Motor neuron (in vitro differentiated cells): ENCODE measurements at regions not wholly inside any gene's neighbourhood (a gene's known extent, or its start where the extent isn't known, plus 50 kb on each side); places are given as distances from the start of the nearest gene placed in this dataset.

ENCODE experiments used
- ATAC-seq, 8 experiments: fragments of 200-7000 bp; cut with Tn5 transposase; replicated peaks in 6 of 8; 2 replicates each; pipeline ENCODE4 v1.8.0; 2021; ENCODE audit warnings: mild to moderate bottlenecking in 8 of 8, moderate library complexity in 8 of 8
- H3K27ac ChIP-seq, 2 donors: fragments of 250-450 bp; sonication (Bioruptor Pico); 2 replicates each; pipeline ENCODE4 v1.9.0; 2021; ENCODE audit warnings: antibody characterized with exemption in 2 of 2, mild to moderate bottlenecking in 2 of 2, moderate library complexity in 1 of 2
- H3K4me1 ChIP-seq, 2 donors: fragments of 250-450 bp; sonication (Bioruptor Pico); replicated peaks in 1 of 2; 2 replicates each; pipeline ENCODE4 v1.6.1; 2021; ENCODE audit warnings: antibody characterized with exemption in 2 of 2, mild to moderate bottlenecking in 2 of 2, moderate library complexity in 1 of 2
- H3K4me3 ChIP-seq, 5 donors: fragments of 250-450 bp; sonication (Bioruptor Pico); 2 replicates each; pipeline ENCODE4 v1.9.0; 2021; ENCODE audit warnings: antibody characterized with exemption in 5 of 5, mild to moderate bottlenecking in 5 of 5, moderate library complexity in 4 of 5
- WGBS, 10 experiments: fragments of 450-650 bp; shearing (Covaris generic); methylation state at CpG; one replicate each; pipeline ENCODE4 v1.0.0; 2022; 5-methylcytosine and 5-hydroxymethylcytosine counted together
- in situ Hi-C, 9 experiments: fragments of 400-800 bp; cut with MboI; loops; one replicate each; pipeline ENCODE4 v1.15.0; 2021; ENCODE audit warnings: low sequenced_read_pairs in 9 of 9, low pct_unique_long_range_greater_than_20kb in 2 of 9; ENCODE audit not compliant: unreplicated experiment in 9 of 9

DNA sequence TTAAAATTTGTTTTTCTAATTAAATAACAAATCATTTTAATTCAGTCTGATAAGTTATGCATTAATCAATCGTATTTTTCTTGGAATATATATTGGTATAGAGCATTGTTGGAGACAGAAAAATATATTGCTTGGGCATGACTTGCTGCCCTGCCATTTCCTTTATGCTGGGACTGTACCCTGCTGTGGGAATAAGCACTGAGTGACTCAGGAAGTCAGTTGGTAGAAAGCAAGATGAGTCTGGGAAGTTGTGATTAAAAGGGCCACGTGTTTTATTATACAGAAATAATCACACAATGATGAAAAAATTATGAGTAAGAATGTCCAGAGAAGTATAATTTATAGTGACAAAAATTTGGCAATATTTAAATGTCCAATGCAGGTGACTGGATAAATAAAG lies 139.5 kb downstream of the KIF18A start:
- no peak for ATAC-seq
- Histone ChIP-seq H3K4me3 (no peak overlapping the region), H3K4me1 (peaks cover 0 to 3% of the 10 kb centered on the region in 2 donors), H3K27ac (no peak overlapping the region)
- 18 to 100% (median 56%) methylated on average over 1 to 2 of the region's 2 CpGs; no CpG with 5 or more reads in 1 of the 10 experiments for WGBS, 10 experiments
- in situ Hi-C loops, result no loop called here

DNA sequence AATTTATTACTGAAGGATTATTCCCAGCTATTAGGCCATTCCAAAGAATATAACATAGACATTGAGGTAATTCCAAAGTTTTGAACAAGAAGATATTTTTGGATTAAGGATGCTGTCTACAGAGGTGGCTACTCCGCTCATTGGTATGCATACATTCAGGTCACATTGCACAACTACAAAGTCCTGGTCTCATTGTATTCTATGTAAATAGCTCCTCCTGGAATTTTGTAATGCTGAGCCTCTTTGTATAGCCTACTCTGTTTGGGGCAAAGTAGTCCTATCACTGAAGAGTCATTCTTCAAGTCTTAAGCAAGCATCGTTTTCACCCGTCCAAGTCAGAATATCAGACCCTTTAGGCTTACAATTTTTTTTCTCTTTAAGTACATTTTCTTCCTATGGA lies 142.4 kb downstream of the KIF18A start:
- Histone ChIP-seq H3K4me1 (peaks cover 0 to 3% of the 10 kb centered on the region in 2 donors), H3K4me3 (no peak overlapping the region), H3K27ac (no peak overlapping the region)
- WGBS, 10 experiments, result 51 to 100% (median 92%) methylated on average over 1 to 3 of the region's 3 CpGs; no CpG with 5 or more reads in 2 of the 10 experiments
- in situ Hi-C loops, result no loop called here
- ATAC-seq, result no peak

GRCh38 chr11:27963370-27963769 lies 144.6 kb downstream of the KIF18A start:
- H3K27ac ChIP-seq, result no peak overlapping the region
- peaks cover 0 to 3% of the 10 kb centered on the region in 2 donors for H3K4me1 ChIP-seq
- ATAC-seq, result no peak
- no peak overlapping the region for H3K4me3 ChIP-seq
- in situ Hi-C loops, result no loop called here
- 17 to 88% (median 36%) methylated on average over 1 to 2 of the region's 2 CpGs; no CpG with 5 or more reads in 2 of the 10 experiments for WGBS, 10 experiments

- in situ Hi-C loops, result no loop called here
- no peak overlapping the region for H3K27ac ChIP-seq
- H3K4me1 ChIP-seq, result no peaks in the 10 kb centered on the region
- ATAC-seq, result peak in 3 of 8 experiments; percentile 44 to 99 (median 92)
- 0 to 100% (median 83%) methylated on average over 1 of the region's 1 CpG; no CpG with 5 or more reads in 5 of the 10 experiments for WGBS, 10 experiments
- no peak overlapping the region for H3K4me3 ChIP-seq
Observed at GRCh38 chr11:27949951-27950738, 157.8 kb downstream of the KIF18A start.

DNA sequence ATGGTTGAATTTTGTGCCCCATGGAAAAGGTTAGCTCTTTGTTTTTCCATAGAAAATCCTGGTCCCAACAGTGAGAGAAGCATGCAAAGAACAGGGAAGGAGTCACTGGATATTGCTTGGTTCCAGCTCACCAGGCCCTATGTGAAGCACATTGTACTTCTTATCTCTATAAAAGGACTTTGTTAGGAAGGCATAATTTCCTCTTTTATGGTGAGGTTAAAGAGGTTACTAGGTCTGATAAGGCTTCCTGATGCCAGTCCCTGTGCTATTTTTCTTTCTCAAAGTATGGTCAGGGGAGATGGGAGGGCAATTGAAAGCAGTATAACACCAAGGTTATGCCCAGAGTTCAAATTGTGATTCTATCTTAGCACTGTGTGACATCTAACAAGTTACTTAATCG lies 162.6 kb downstream of the KIF18A start:
- WGBS, 10 experiments, result 40 to 100% (median 100%) methylated on average over 1 of the region's 1 CpG; no CpG with 5 or more reads in 2 of the 10 experiments
- in situ Hi-C loops, result no loop called here
- no peak for ATAC-seq
- H3K4me3 ChIP-seq, result no peak overlapping the region
- no peaks in the 10 kb centered on the region for H3K4me1 ChIP-seq
- H3K27ac ChIP-seq, result no peak overlapping the region

DNA sequence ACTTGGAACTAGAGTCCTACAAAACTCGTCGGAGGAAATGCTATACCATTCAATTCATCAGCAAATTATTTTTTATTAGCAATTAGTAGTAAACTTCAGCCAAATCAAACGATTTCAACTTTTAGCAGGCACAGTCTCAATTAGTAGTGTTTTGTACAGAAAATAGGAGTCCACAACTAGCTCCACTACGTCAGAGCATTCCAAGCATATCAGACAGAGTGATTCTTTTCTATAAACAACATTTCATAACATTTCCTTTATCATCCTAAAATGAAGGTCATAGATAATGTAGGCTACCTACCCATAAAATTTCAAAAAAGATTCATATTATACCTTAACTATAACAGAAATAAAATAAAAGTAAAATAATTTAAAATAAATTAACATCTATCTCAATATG lies 169.9 kb downstream of the KIF18A start:
- in situ Hi-C loops, result no loop called here
- Histone ChIP-seq H3K4me3 (no peak overlapping the region), H3K27ac (no peak overlapping the region), H3K4me1 (no peaks in the 10 kb centered on the region)
- ATAC-seq, result no peak
- WGBS, 10 experiments, result 40 to 96% (median 60%) methylated on average over 1 to 4 of the region's 4 CpGs

- in situ Hi-C loops, result no loop called here
- no peak overlapping the region for H3K27ac ChIP-seq
- no peak overlapping the region for H3K4me3 ChIP-seq
- no peaks in the 10 kb centered on the region for H3K4me1 ChIP-seq
- ATAC-seq, result peak in 5 of 8 experiments; percentile 35 to 93 (median 78)
- 4 to 93% (median 46%) methylated on average over 3 to 6 of the region's 7 CpGs; no CpG with 5 or more reads in 2 of the 10 experiments for WGBS, 10 experiments
Observed at GRCh38 chr11:27934830-27935145, 173.2 kb downstream of the KIF18A start.

DNA sequence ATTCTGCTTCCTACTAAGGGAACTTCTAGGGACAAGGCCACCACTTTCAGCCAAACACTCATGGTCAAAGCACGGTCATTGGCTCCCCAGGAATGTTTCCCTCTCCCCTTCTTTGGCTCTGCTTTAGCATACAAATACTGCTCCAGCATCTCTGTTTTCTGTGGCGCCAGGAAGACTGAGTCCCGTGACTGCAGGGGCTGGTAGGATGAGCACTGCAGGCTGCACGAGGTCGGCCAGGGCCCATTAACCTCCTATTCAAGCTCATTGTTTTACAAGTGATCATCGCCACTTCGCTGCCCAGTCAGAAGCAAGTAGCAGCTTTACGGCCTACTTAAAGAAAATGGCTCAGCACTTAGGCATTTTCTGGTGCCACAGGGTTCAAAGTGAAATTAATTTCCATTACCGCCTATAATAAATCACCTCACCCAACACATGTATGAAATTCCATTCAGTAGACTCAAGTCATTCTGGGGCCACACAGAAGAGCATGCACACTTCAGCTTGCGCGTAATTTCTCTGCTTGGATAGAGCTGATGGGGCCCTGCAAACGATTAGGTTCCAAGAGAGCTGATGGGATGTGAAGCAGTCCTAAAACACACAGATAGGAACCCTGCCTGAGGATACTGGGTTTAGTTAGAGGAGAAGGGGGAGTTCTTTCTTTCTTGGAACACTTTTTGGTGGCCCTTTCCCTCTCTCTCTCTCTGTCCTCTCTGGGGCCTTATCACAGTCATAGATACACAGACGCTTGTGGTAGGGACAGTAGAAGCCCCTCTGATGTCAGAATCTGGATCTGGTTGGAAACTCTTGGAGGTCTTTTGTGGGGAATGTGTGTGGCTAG lies 173.7 kb downstream of the KIF18A start:
- no peaks in the 10 kb centered on the region for H3K4me1 ChIP-seq
- no peak overlapping the region for H3K4me3 ChIP-seq
- WGBS, 10 experiments, result 30 to 80% (median 54%) methylated on average over 2 to 10 of the region's 13 CpGs; no CpG with 5 or more reads in 1 of the 10 experiments
- in situ Hi-C loops, result no loop called here
- ATAC-seq, result peak in 7 of 8 experiments; percentile 68 to 96 (median 81)
- no peak overlapping the region for H3K27ac ChIP-seq

- 75 to 100% (median 89%) methylated on average over 1 of the region's 1 CpG; no CpG with 5 or more reads in 3 of the 10 experiments for WGBS, 10 experiments
- no peak overlapping the region for H3K4me3 ChIP-seq
- no peak for ATAC-seq
- H3K4me1 ChIP-seq, result no peaks in the 10 kb centered on the region
- H3K27ac ChIP-seq, result no peak overlapping the region
- in situ Hi-C loops, result no loop called here
Observed at GRCh38 chr11:27931770-27932169, 176.2 kb downstream of the KIF18A start.

GRCh38 chr11:27930946-27931345 lies 177.0 kb downstream of the KIF18A start:
- WGBS, 10 experiments, result 40 to 100% (median 100%) methylated on average over 1 of the region's 1 CpG; no CpG with 5 or more reads in 5 of the 10 experiments

DNA sequence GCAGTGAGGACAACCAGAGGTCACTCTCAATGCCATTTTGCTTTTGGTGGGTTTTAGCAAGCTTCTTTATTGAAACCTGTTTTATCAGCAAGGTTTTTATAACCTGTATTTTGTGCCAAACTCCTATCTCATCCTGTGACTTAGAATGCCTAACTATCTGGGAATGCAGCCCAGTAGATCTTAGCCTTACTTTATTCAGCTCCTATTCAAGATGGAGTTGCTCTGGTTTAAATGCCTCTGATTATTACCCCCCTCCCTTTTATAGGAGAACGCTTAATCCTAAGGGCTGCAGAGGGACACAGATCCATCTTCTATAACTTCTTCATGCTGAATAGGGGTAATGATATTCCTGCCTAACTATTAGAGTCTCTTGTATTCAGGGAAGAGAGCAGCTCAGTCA lies 179.1 kb downstream of the KIF18A start:
- no peak for ATAC-seq
- H3K4me3 ChIP-seq, result no peak overlapping the region
- WGBS, 10 experiments, result 60 to 100% (median 80%) methylated on average over 1 of the region's 1 CpG; no CpG with 5 or more reads in 3 of the 10 experiments
- in situ Hi-C loops, result no loop called here
- no peaks in the 10 kb centered on the region for H3K4me1 ChIP-seq
- no peak overlapping the region for H3K27ac ChIP-seq

More at GRCh38 chr11:27930946-27931345, 177.0 kb downstream of the KIF18A start:
- no peaks in the 10 kb centered on the region for H3K4me1 ChIP-seq
- in situ Hi-C loops, result no loop called here
- ATAC-seq, result no peak
- no peak overlapping the region for H3K27ac ChIP-seq
- H3K4me3 ChIP-seq, result no peak overlapping the region

- in situ Hi-C loops, result no loop called here
- Histone ChIP-seq H3K27ac (no peak overlapping the region), H3K4me1 (no peaks in the 10 kb centered on the region), H3K4me3 (no peak overlapping the region)
- peak in 6 of 8 experiments; percentile 30 to 97 (median 48) for ATAC-seq
- 0 to 100% (median 73%) methylated on average over 1 to 4 of the region's 4 CpGs; no CpG with 5 or more reads in 1 of the 10 experiments for WGBS, 10 experiments
Observed at GRCh38 chr11:27926981-27927481, 180.9 kb downstream of the KIF18A start.

DNA sequence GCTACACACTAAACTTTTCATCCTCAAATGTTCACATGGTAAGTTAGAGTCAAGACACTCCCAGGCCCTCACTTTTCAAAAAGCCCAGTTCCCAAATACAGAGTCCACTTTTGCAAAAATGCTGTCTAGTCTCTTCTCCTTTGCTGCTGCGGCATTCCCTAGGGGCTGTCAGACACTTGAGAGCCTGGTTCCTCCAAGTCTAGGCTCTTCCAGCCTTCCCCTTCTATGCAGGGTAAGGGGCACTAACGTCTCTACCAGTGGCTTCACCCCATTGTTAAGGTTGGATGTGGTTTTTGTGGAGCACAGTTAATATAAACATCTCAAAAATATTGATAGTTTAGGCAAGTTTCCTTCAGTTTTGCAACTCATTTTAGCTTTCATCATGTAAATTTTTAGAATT lies 181.5 kb downstream of the KIF18A start:
- in situ Hi-C loops, result no loop called here
- 0 to 89% (median 76%) methylated on average over 1 to 2 of the region's 2 CpGs; no CpG with 5 or more reads in 2 of the 10 experiments for WGBS, 10 experiments
- Histone ChIP-seq H3K27ac (no peak overlapping the region), H3K4me3 (no peak overlapping the region), H3K4me1 (no peaks in the 10 kb centered on the region)
- ATAC-seq, result peak in 1 of 8 experiments; percentile 13
